ENCODE measurements at regions not wholly inside any gene's neighbourhood (a gene's known extent, or its start where the extent isn't known, plus 50 kb on each side); places are given as distances from the start of the nearest gene placed in this dataset.

DNA sequence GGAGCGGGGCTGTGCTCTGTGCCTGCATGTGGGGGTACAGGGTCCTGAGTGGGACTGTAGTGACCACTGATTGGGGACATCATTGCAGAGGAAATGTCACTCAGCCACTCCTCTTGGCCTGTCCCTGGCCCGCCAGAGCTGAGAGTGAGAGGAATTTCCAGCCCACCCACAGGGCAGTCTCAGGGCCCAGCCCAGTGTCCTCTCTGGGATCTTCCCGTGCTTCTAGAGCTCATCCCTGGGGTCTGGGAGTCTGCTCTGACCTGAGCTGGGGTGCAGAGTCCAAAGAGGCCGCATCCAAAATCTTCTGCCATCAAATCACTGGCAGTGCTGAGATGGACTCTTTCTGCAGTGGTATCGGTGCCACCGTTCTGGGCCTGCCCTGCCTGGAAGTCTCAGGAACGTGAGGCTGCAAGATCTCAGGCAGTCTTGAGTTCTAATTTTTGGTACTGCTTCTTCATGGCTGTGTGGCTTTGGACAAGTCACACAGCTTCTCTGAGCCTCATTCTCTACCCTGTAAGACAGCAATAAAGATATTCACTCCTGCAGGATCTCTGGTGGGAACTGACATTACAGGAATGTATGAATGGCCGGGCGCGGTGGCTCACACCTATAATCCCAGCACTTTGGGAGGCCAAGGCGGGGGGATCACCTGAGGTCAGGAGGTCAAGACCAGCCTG is 100.8 kb upstream of the TARDBP start:
- no peak overlapping the region for H3K23ac ChIP-seq (ENCODE audit: insufficient read length)
- no peak overlapping the region for H2BK12ac ChIP-seq (ENCODE audit: low read depth, low read length)
- no peak overlapping the region for H4K5ac ChIP-seq (ENCODE audit: insufficient read length, low read depth, low read length)
- no peaks in the 10 kb centered on the region for H3K23me2 ChIP-seq (ENCODE audit: low read depth, low read length)
- WGBS, 2 experiments (ENCODE audit: extremely low coverage in 1 of 2, insufficient coverage in 1 of 2, insufficient read length in 1 of 2, insufficient replicate concordance in 2 of 2, low coverage in 1 of 2, low lambda C conversion rate in 2 of 2, missing lambda C conversion rate in 1 of 2), result 87% methylated on average over 9 of the region's 11 CpGs; no CpG with 5 or more reads in 1 of the 2 experiments
- H4K20me1 ChIP-seq (replicated peaks in 1 of 2; ENCODE audit: control insufficient read depth in 1 of 2, insufficient read depth in 2 of 2, low read length in 2 of 2), result no peaks in the 10 kb centered on the region
- no peak overlapping the region for H3K14ac ChIP-seq (ENCODE audit: insufficient read length)
- ChIA-PET CTCF (ENCODE audit: partially characterized antibody) (interaction anchor here (0.6 to 5.6 kb wide), 7 partner anchors 13 to 404 kb away, joined by 3 to 59 read pairs (median 5); no protein-coding TSS in a partner anchor), POLR2A (ENCODE audit: partially characterized antibody) (interaction anchor here (1.1 kb wide), 1 partner anchor 26 kb away, joined by 3 read pairs; no protein-coding TSS in a partner anchor)
- H2AK5ac ChIP-seq (ENCODE audit: low read depth, low read length), result peak overlapping the region; percentile 93; the same call in 1 of the 2 replicates
- H3K9ac ChIP-seq (replicated peaks in 1 of 4; ENCODE audit: extremely low read depth in 1 of 4, low read depth in 3 of 4, low read length in 3 of 4), result no peak overlapping the region
- no peak overlapping the region for H2BK5ac ChIP-seq (ENCODE audit: low read depth, low read length)
- H4K91ac ChIP-seq (replicated peaks; ENCODE audit: insufficient read length, low read length), result no peak overlapping the region
- H3K36me3 ChIP-seq (ENCODE audit: control insufficient read depth in 2 of 4, insufficient read depth in 4 of 4, low read length in 3 of 4), result no peaks in the 10 kb centered on the region
- no peak overlapping the region for H3K4me2 ChIP-seq (ENCODE audit: insufficient read depth in 1 of 2, low read depth in 2 of 2, low read length in 2 of 2)
- H2AFZ ChIP-seq (ENCODE audit: low read length), result no peak overlapping the region
- H4K8ac ChIP-seq (ENCODE audit: extremely low read depth, insufficient read depth, low read length), result peak overlapping the region; percentile 12; the same call in 1 of the 2 replicates
- H3K4ac ChIP-seq (replicated peaks; ENCODE audit: insufficient read length, low read depth, low read length), result no peak overlapping the region
- H3K27me3 ChIP-seq (replicated peaks in 1 of 4; ENCODE audit: control insufficient read depth in 3 of 4, extremely low read depth in 1 of 4, insufficient read depth in 3 of 4, low read length in 3 of 4), result no peaks in the 10 kb centered on the region
- TF ChIP-seq POU5F1 (IDR thresholded peaks at IDR 0.05; ENCODE audit: low read depth, low read length) (no peak), GTF2F1 (IDR thresholded peaks at IDR 0.05; ENCODE audit: borderline replicate concordance, low read depth, low read length) (no peak), RXRA (IDR thresholded peaks at IDR 0.05; ENCODE audit: insufficient read depth, low read depth, low read length) (no peak), SP1 (IDR thresholded peaks at IDR 0.05; ENCODE audit: low read depth, low read length) (no peak), JUND (IDR thresholded peaks at IDR 0.05; ENCODE audit: low read length) (no peak), NANOG (IDR thresholded peaks at IDR 0.05; ENCODE audit: insufficient read depth, low read depth, low read length, poor library complexity, severe bottlenecking) (no peak), SIN3A (conservative IDR thresholded peaks at IDR 0.05 in 1 of 2, IDR thresholded peaks at IDR 0.05 in 1 of 2; ENCODE audit: low read depth in 1 of 2, low read length in 2 of 2) (no peak), SRF (IDR thresholded peaks at IDR 0.05; ENCODE audit: low read depth, low read length) (no peak), JUN (IDR thresholded peaks at IDR 0.05; ENCODE audit: low read depth, low read length) (no peak)
- no peak overlapping the region for H2BK120ac ChIP-seq (replicated peaks; ENCODE audit: low read depth, low read length)
- no peaks in the 10 kb centered on the region for H3K9me3 ChIP-seq (ENCODE audit: insufficient read depth in 2 of 2, low read depth in 1 of 2, low read length in 1 of 2)
- no peak overlapping the region for H3K56ac ChIP-seq (replicated peaks; ENCODE audit: insufficient read length, low read depth, low read length)
- no peak overlapping the region for H3K4me3 ChIP-seq (ENCODE audit: extremely low read depth in 1 of 4, insufficient read depth in 2 of 4, low read depth in 3 of 4, low read length in 4 of 4)
- H2BK20ac ChIP-seq (ENCODE audit: low read length), result no peak overlapping the region
- DNase-seq (ENCODE audit: low read depth in 1 of 2, low spot score in 2 of 2) (no peak), FAIRE-seq (no peak)
- peaks cover 0 to 18% (median 10%) of the 10 kb centered on the region in 4 experiments; a peak in 6 of 7 replicates for H3K4me1 ChIP-seq (replicated peaks in 1 of 4; ENCODE audit: control insufficient read depth in 3 of 4, insufficient read depth in 4 of 4, low read length in 3 of 4)
- no peak overlapping the region for H3K27ac ChIP-seq (ENCODE audit: low read depth, low read length)
- H3K18ac ChIP-seq (ENCODE audit: extremely low read depth, low read length), result no peak overlapping the region
- H2BK15ac ChIP-seq (ENCODE audit: low read length), result peak overlapping the region; percentile 61; the same call in 1 of the 2 replicates
- no peaks in the 10 kb centered on the region for H3K79me2 ChIP-seq (ENCODE audit: control insufficient read depth in 1 of 2, insufficient read depth in 2 of 2, low read length in 2 of 2)
- peaks cover 4% of the 10 kb centered on the region; the same call in 1 of the 2 replicates for H3K79me1 ChIP-seq (ENCODE audit: low read depth, low read length)

Measured in H1 (cell line).